ENCODE measurements at regions not wholly inside any gene's neighbourhood (a gene's known extent, or its start where the extent isn't known, plus 50 kb on each side); places are given as distances from the start of the nearest gene placed in this dataset.

GRCh38 chr7:81839708-81840369, 70.0 kb upstream of the HGF start:
- TF ChIP-seq, protein P1, sequence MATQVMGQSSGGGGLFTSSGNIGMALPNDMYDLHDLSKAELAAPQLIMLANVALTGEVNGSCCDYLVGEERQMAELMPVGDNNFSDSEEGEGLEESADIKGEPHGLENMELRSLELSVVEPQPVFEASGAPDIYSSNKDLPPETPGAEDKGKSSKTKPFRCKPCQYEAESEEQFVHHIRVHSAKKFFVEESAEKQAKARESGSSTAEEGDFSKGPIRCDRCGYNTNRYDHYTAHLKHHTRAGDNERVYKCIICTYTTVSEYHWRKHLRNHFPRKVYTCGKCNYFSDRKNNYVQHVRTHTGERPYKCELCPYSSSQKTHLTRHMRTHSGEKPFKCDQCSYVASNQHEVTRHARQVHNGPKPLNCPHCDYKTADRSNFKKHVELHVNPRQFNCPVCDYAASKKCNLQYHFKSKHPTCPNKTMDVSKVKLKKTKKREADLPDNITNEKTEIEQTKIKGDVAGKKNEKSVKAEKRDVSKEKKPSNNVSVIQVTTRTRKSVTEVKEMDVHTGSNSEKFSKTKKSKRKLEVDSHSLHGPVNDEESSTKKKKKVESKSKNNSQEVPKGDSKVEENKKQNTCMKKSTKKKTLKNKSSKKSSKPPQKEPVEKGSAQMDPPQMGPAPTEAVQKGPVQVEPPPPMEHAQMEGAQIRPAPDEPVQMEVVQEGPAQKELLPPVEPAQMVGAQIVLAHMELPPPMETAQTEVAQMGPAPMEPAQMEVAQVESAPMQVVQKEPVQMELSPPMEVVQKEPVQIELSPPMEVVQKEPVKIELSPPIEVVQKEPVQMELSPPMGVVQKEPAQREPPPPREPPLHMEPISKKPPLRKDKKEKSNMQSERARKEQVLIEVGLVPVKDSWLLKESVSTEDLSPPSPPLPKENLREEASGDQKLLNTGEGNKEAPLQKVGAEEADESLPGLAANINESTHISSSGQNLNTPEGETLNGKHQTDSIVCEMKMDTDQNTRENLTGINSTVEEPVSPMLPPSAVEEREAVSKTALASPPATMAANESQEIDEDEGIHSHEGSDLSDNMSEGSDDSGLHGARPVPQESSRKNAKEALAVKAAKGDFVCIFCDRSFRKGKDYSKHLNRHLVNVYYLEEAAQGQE (IDR thresholded peaks at IDR 0.05; ENCODE audit: insufficient read depth in 1 of 2, low read depth in 2 of 2, low read length in 2 of 2): no peak
- no peak for TF ChIP-seq SIN3A (IDR thresholded peaks at IDR 0.05; ENCODE audit: borderline replicate concordance, insufficient read depth, low read length)
- no peak for TF ChIP-seq POLR2AphosphoS5 (IDR thresholded peaks at IDR 0.05; ENCODE audit: low read depth, low read length)
- no peak for TF ChIP-seq FOXP2 (optimal IDR thresholded peaks at IDR 0.05; ENCODE audit: borderline replicate concordance, extremely low read depth, extremely low read length, insufficient read depth)
- no peak for TF ChIP-seq TAF1 (IDR thresholded peaks at IDR 0.05; ENCODE audit: borderline replicate concordance, insufficient read depth, low read length)

GRCh38 chr7:81833401-81833800, 63.6 kb upstream of the HGF start:
- TF ChIP-seq, protein P1 (IDR thresholded peaks at IDR 0.05; ENCODE audit: insufficient read depth in 1 of 2, low read depth in 2 of 2, low read length in 2 of 2): no peak
- TF ChIP-seq SIN3A (IDR thresholded peaks at IDR 0.05; ENCODE audit: borderline replicate concordance, insufficient read depth, low read length): no peak
- TF ChIP-seq POLR2AphosphoS5 (IDR thresholded peaks at IDR 0.05; ENCODE audit: low read depth, low read length): no peak
- TF ChIP-seq FOXP2 (optimal IDR thresholded peaks at IDR 0.05; ENCODE audit: borderline replicate concordance, extremely low read depth, extremely low read length, insufficient read depth): no peak
- no peak for TF ChIP-seq TAF1 (IDR thresholded peaks at IDR 0.05; ENCODE audit: borderline replicate concordance, insufficient read depth, low read length)

DNA sequence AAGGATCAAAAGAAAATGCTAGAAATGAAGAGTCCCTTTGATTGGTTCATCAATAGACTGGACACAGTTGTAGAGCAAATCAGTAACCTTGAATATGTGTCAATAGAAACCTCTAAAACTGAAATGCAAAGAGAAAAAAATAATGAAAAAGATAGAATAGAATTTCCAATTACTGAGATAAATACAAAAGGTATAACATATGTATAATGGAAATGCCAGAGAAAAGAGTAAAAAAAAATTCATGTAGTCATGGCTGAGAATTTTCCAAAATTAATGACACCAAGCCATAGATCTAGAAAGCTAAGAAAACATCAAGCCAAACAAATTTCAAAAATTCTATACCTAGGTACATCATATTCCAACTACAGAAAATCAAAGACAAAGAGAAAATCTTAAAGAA, 62.0 kb upstream of the HGF start:
- no peak for TF ChIP-seq TAF1 (IDR thresholded peaks at IDR 0.05; ENCODE audit: borderline replicate concordance, insufficient read depth, low read length)
- TF ChIP-seq POLR2AphosphoS5 (IDR thresholded peaks at IDR 0.05; ENCODE audit: low read depth, low read length): no peak
- no peak for TF ChIP-seq FOXP2 (optimal IDR thresholded peaks at IDR 0.05; ENCODE audit: borderline replicate concordance, extremely low read depth, extremely low read length, insufficient read depth)
- TF ChIP-seq SIN3A (IDR thresholded peaks at IDR 0.05; ENCODE audit: borderline replicate concordance, insufficient read depth, low read length): no peak
- TF ChIP-seq, protein P1 (IDR thresholded peaks at IDR 0.05; ENCODE audit: insufficient read depth in 1 of 2, low read depth in 2 of 2, low read length in 2 of 2): no peak

DNA sequence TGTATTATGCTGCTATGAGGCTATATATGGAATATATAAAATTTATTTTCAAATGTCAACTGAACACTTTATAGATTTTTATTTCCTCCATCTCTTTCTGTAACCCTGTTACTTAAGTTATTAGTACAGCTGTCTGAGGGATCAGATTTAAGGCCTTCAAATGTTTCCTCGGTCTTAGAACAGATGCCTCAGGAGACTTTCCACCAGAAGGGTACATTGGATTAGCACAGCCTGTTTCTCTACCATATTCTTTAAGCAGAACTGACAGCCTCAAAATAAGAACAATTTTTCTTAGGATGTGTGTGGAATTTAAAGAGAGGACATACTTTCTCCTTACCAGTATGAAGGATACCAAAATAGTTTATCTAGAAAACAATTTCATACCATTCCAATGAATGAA, 53.0 kb upstream of the HGF start:
- TF ChIP-seq TAF1 (IDR thresholded peaks at IDR 0.05; ENCODE audit: borderline replicate concordance, insufficient read depth, low read length): no peak
- TF ChIP-seq, protein P1 (IDR thresholded peaks at IDR 0.05; ENCODE audit: insufficient read depth in 1 of 2, low read depth in 2 of 2, low read length in 2 of 2): no peak
- no peak for TF ChIP-seq POLR2AphosphoS5 (IDR thresholded peaks at IDR 0.05; ENCODE audit: low read depth, low read length)
- no peak for TF ChIP-seq FOXP2 (optimal IDR thresholded peaks at IDR 0.05; ENCODE audit: borderline replicate concordance, extremely low read depth, extremely low read length, insufficient read depth)
- no peak for TF ChIP-seq SIN3A (IDR thresholded peaks at IDR 0.05; ENCODE audit: borderline replicate concordance, insufficient read depth, low read length)
